Erythroblast (primary cell): ENCODE measurements at regions not wholly inside any gene's neighbourhood (a gene's known extent, or its start where the extent isn't known, plus 50 kb on each side); places are given as distances from the start of the nearest gene placed in this dataset.
"Not testable (repeated sequence)": the region's sequence is repeated elsewhere in the genome, so short reads cannot be mapped to it uniquely, and the experiment has no call there.

ENCODE experiments used
- DNase-seq, 2 experiments: peaks; one replicate each; lab custom pipeline; 2025; lab: John Stamatoyannopoulos, UW
- GATA1 ChIP-seq: IDR thresholded peaks from 2 replicates; pipeline ENCODE4 v1.6.1; 2011; ENCODE audit warnings: low read depth, mild to moderate bottlenecking, control low read depth, low read length, moderate library complexity
- POLR2A ChIP-seq: IDR thresholded peaks from 2 replicates; pipeline ENCODE4 v1.6.1; 2011; ENCODE audit warnings: mild to moderate bottlenecking, low read length

- DNase-seq, result no peak
- no peak for TF ChIP-seq POLR2A
- TF ChIP-seq GATA1, result no peak
Observed at GRCh38 chr2:8606649-8607550, 75.0 kb upstream of the ID2 start.

- DNase-seq, result no peak
- TF ChIP-seq POLR2A (no peak), GATA1 (no peak)
Observed at GRCh38 chr2:8607606-8608005, 74.2 kb upstream of the ID2 start.

- TF ChIP-seq POLR2A (no peak), GATA1 (no peak)
- no peak for DNase-seq
Observed at GRCh38 chr2:8608411-8608954, 73.4 kb upstream of the ID2 start.

GRCh38 chr2:8609357-8609811 lies 72.5 kb upstream of the ID2 start:
- no peak for TF ChIP-seq GATA1
- no peak for TF ChIP-seq POLR2A
- DNase-seq, result no peak

- not testable (repeated sequence) for DNase-seq
Observed at GRCh38 chr2:8610775-8611174, 71.1 kb upstream of the ID2 start.

GRCh38 chr2:8611246-8611645 lies 70.6 kb upstream of the ID2 start:
- no peak for TF ChIP-seq GATA1
- TF ChIP-seq POLR2A, result no peak
- DNase-seq, result no peak

GRCh38 chr2:8611700-8612099 lies 70.2 kb upstream of the ID2 start:
- TF ChIP-seq POLR2A, result no peak
- no peak for TF ChIP-seq GATA1
- no peak for DNase-seq

- TF ChIP-seq POLR2A, result no peak
- TF ChIP-seq GATA1, result no peak
- DNase-seq, result no peak
Observed at GRCh38 chr2:8612734-8613179, 69.1 kb upstream of the ID2 start.

- DNase-seq, result not testable (repeated sequence)
Observed at GRCh38 chr2:8613207-8613999, 68.5 kb upstream of the ID2 start.

- TF ChIP-seq GATA1 (no peak), POLR2A (no peak)
- no peak for DNase-seq
Observed at GRCh38 chr2:8614646-8615045, 67.2 kb upstream of the ID2 start.

GRCh38 chr2:8615252-8615575 lies 66.6 kb upstream of the ID2 start:
- DNase-seq, result no peak
- TF ChIP-seq POLR2A, result no peak
- no peak for TF ChIP-seq GATA1

- TF ChIP-seq POLR2A, result peak; percentile 41
- peak; percentile 99 for TF ChIP-seq GATA1
- peak; percentile 93 to 98 for DNase-seq
Observed at GRCh38 chr2:8615576-8616281, 66.1 kb upstream of the ID2 start.

GRCh38 chr2:8617048-8617447 lies 64.8 kb upstream of the ID2 start:
- TF ChIP-seq POLR2A (no peak), GATA1 (no peak)
- DNase-seq, result no peak
